Neuronal stem cell (in vitro differentiated cells): ENCODE measurements at regions not wholly inside any gene's neighbourhood (a gene's known extent, or its start where the extent isn't known, plus 50 kb on each side); places are given as distances from the start of the nearest gene placed in this dataset.
"Not testable (repeated sequence)": the region's sequence is repeated elsewhere in the genome, so short reads cannot be mapped to it uniquely, and the experiment has no call there.

Experiments used
- DNase-seq: peaks from one replicate; pipeline ENCODE4 v3.0.0-alpha.2; 2013; ENCODE audit warnings: low spot score
- H2AFZ ChIP-seq: one replicate; pipeline ENCODE4 v1.6.1; 2013; ENCODE audit warnings: mild to moderate bottlenecking, low read length, inconsistent platforms
- H2AK5ac ChIP-seq: 2 replicates; pipeline ENCODE4 v1.6.1; 2013; ENCODE audit warnings: low read depth, mild to moderate bottlenecking, inconsistent platforms, low read length, moderate library complexity, mixed read lengths
- H2BK120ac ChIP-seq: 2 replicates; pipeline ENCODE4 v1.6.1; 2013; ENCODE audit warnings: low read depth, mild to moderate bottlenecking, inconsistent platforms, low read length, moderate library complexity, mixed read lengths
- H2BK12ac ChIP-seq: one replicate; pipeline ENCODE4 v1.6.1; 2013; ENCODE audit warnings: low read length, inconsistent platforms
- H2BK15ac ChIP-seq: 2 replicates; pipeline ENCODE4 v1.6.1; 2013; ENCODE audit warnings: mild to moderate bottlenecking, low read length, inconsistent platforms, mixed read lengths
- H2BK5ac ChIP-seq: one replicate; pipeline ENCODE4 v1.6.1; 2013; ENCODE audit warnings: inconsistent platforms, mild to moderate bottlenecking, low read length, moderate library complexity
- H3K14ac ChIP-seq: one replicate; pipeline ENCODE4 v1.6.1; 2013; ENCODE audit warnings: low read length, inconsistent platforms
- H3K18ac ChIP-seq: 2 replicates; pipeline ENCODE4 v1.6.1; 2013; ENCODE audit warnings: low read length, inconsistent platforms
- H3K23ac ChIP-seq: 2 replicates; pipeline ENCODE4 v1.6.1; 2013; ENCODE audit warnings: low read depth, mild to moderate bottlenecking, mixed read lengths, low read length, inconsistent platforms; ENCODE audit not compliant: poor library complexity
- H3K27ac ChIP-seq: replicated peaks from 3 replicates; pipeline ENCODE4 v1.5.1; 2013; ENCODE audit warnings: low read length, inconsistent platforms
- H3K27me3 ChIP-seq, 3 experiments: 2 replicates each; pipeline ENCODE4 v1.6.1; 2013; ENCODE audit warnings: low read length in 3 of 3, mild to moderate bottlenecking in 2 of 3, inconsistent platforms in 1 of 3, low read depth in 1 of 3, mixed read lengths in 1 of 3, moderate library complexity in 1 of 3; ENCODE audit not compliant: control insufficient read depth in 3 of 3, insufficient read depth in 3 of 3
- H3K36me3 ChIP-seq, 2 donors: replicated peaks in 1 of 2; 2 replicates each; pipeline ENCODE4 v1.6.1; 2013; ENCODE audit warnings: low read length in 2 of 2; ENCODE audit not compliant: control insufficient read depth in 2 of 2, insufficient read depth in 2 of 2
- H3K4ac ChIP-seq: 2 replicates; pipeline ENCODE4 v1.6.1; 2013; ENCODE audit warnings: inconsistent platforms, mild to moderate bottlenecking, low read length, moderate library complexity
- H3K4me1 ChIP-seq, 2 donors: 1 replicate in 1 of 2; 2 replicates in 1 of 2; pipeline ENCODE4 v1.6.1; 2013; ENCODE audit warnings: low read length in 2 of 2, low read depth in 1 of 2; ENCODE audit not compliant: control insufficient read depth in 2 of 2, insufficient read depth in 1 of 2
- H3K4me2 ChIP-seq: one replicate; pipeline ENCODE4 v1.6.1; 2013; ENCODE audit warnings: mild to moderate bottlenecking, low read length, inconsistent platforms; ENCODE audit not compliant: insufficient read depth, poor library complexity, severe bottlenecking
- H3K4me3 ChIP-seq, 2 donors: 2 replicates each; pipeline ENCODE4 v1.5.1; 2013; ENCODE audit warnings: low read length in 2 of 2, mild to moderate bottlenecking in 2 of 2, inconsistent platforms in 1 of 2, moderate library complexity in 1 of 2
- H3K79me1 ChIP-seq: one replicate; pipeline ENCODE4 v1.6.1; 2013; ENCODE audit warnings: low read depth, mild to moderate bottlenecking, inconsistent platforms, low read length, moderate library complexity
- H3K9ac ChIP-seq: one replicate; pipeline ENCODE4 v1.6.1; 2013; ENCODE audit warnings: mild to moderate bottlenecking, low read depth, low read length, inconsistent platforms; ENCODE audit not compliant: poor library complexity
- H3K9me3 ChIP-seq, 2 donors: replicated peaks in 1 of 2; 2 replicates each; pipeline versions ENCODE3 to v1.6.1; 2013; ENCODE audit warnings: low read length in 2 of 2, mild to moderate bottlenecking in 2 of 2, inconsistent platforms in 1 of 2, low read depth in 1 of 2, mixed read lengths in 1 of 2, moderate library complexity in 1 of 2; ENCODE audit not compliant: control insufficient read depth in 2 of 2, insufficient read depth in 1 of 2
- H4K8ac ChIP-seq: one replicate; pipeline ENCODE4 v1.6.1; 2013; ENCODE audit warnings: low read depth, mild to moderate bottlenecking, inconsistent platforms, low read length, moderate library complexity
- H4K91ac ChIP-seq: one replicate; pipeline ENCODE4 v1.6.1; 2013; ENCODE audit warnings: low read length, low read depth, mild to moderate bottlenecking, inconsistent platforms; ENCODE audit not compliant: poor library complexity
- WGBS, 2 donors: extraction: QIAGEN DNeasy Blood & Tissue Kit; methylation state at CpG; one replicate each; pipeline ENCODE4 v1.1.7; 2013; ENCODE audit warnings: missing lambda C conversion rate in 2 of 2, mixed read lengths in 1 of 2; ENCODE audit not compliant: insufficient read length in 2 of 2, insufficient replicate concordance in 1 of 2; ENCODE audit errors: extremely low coverage in 2 of 2; 5-methylcytosine and 5-hydroxymethylcytosine counted together

GRCh38 chr10:42149722-42150427 lies 488.5 kb downstream of the ZNF33B start:
- Histone ChIP-seq H2AFZ (no peak overlapping the region), H3K4me2 (no peak overlapping the region), H3K27me3 (no peaks in the 10 kb centered on the region), H3K18ac (no peak overlapping the region), H2BK5ac (no peak overlapping the region), H2BK15ac (no peak overlapping the region), H3K79me1 (no peaks in the 10 kb centered on the region), H3K14ac (no peak overlapping the region), H3K4me3 (no peak overlapping the region), H3K9ac (no peak overlapping the region), H3K23ac (no peak overlapping the region), H2AK5ac (no peak overlapping the region), H4K91ac (no peak overlapping the region), H2BK120ac (no peak overlapping the region), H3K27ac (no peak overlapping the region), H2BK12ac (no peak overlapping the region), H3K4me1 (no peaks in the 10 kb centered on the region), H4K8ac (no peak overlapping the region), H3K36me3 (no peaks in the 10 kb centered on the region), H3K9me3 (peaks cover 0 to 3% of the 10 kb centered on the region in 2 donors), H3K4ac (no peak overlapping the region)
- WGBS, 2 donors = no CpG with 5 or more reads among the region's 78 CpGs
- no peak for DNase-seq

- Histone ChIP-seq H3K4me3 (peak overlapping the region in 1 of 2 donors; percentile 63), H2BK12ac (no peak overlapping the region), H3K9me3 (peaks cover 0 to 3% of the 10 kb centered on the region in 2 donors), H3K14ac (no peak overlapping the region), H3K4me2 (no peak overlapping the region), H3K18ac (no peak overlapping the region), H3K36me3 (no peaks in the 10 kb centered on the region), H3K27me3 (no peaks in the 10 kb centered on the region), H3K23ac (no peak overlapping the region), H3K4ac (no peak overlapping the region), H2BK5ac (no peak overlapping the region), H4K8ac (no peak overlapping the region), H2BK15ac (no peak overlapping the region), H4K91ac (no peak overlapping the region), H3K4me1 (no peaks in the 10 kb centered on the region), H2AFZ (no peak overlapping the region), H2AK5ac (no peak overlapping the region), H2BK120ac (no peak overlapping the region), H3K27ac (no peak overlapping the region), H3K9ac (peak overlapping the region; percentile 44), H3K79me1 (no peaks in the 10 kb centered on the region)
- no CpG with 5 or more reads among the region's 42 CpGs for WGBS, 2 donors
- no peak for DNase-seq
Observed at GRCh38 chr10:42149027-42149700, 489.2 kb downstream of the ZNF33B start.

- H3K9me3 ChIP-seq, H2AFZ ChIP-seq, H2BK5ac ChIP-seq, H3K4me2 ChIP-seq, H2BK120ac ChIP-seq, H3K4me3 ChIP-seq, H3K79me1 ChIP-seq, H3K27me3 ChIP-seq, H3K36me3 ChIP-seq, H4K91ac ChIP-seq, H2AK5ac ChIP-seq, H3K23ac ChIP-seq, H3K9ac ChIP-seq, H3K27ac ChIP-seq, H3K18ac ChIP-seq, DNase-seq, H3K4me1 ChIP-seq, H3K4ac ChIP-seq, H4K8ac ChIP-seq, H2BK15ac ChIP-seq, H3K14ac ChIP-seq, H2BK12ac ChIP-seq: not testable (repeated sequence)
- WGBS, 2 donors = 98 to 100% methylated on average over 2 of the region's 2 CpGs
Observed at GRCh38 chr10:42146165-42146564, 492.2 kb downstream of the ZNF33B start.

DNA sequence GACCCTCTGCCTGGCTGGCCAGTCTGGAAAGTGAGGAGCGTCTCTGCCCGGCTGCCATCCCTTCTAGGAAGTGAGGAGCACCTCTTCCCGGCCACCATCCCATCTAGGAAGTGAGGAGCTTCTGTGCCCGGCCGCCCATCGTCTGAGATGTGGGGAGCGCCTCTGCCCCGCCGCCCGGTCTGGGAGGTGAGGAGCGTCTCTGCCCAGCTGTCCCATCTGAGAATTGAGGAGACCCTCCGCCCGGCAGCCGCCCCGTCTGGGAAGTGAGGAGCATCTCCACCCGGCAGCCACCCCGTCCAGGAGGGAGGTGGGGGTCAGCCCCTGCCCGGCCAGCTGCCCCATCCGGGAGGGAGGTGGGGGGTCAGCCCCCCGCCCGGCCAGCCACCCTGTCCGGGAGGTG lies 500.3 kb downstream of the ZNF33B start:
- H2BK5ac ChIP-seq, H3K27me3 ChIP-seq, H4K8ac ChIP-seq, H3K14ac ChIP-seq, H3K79me1 ChIP-seq, H3K23ac ChIP-seq, H3K27ac ChIP-seq, H3K4me3 ChIP-seq, H3K36me3 ChIP-seq, H4K91ac ChIP-seq, H3K9me3 ChIP-seq, H2BK120ac ChIP-seq, DNase-seq, H3K9ac ChIP-seq, H2BK12ac ChIP-seq, H3K4ac ChIP-seq, H2AK5ac ChIP-seq, H3K4me2 ChIP-seq, H3K18ac ChIP-seq, H2AFZ ChIP-seq, H3K4me1 ChIP-seq, H2BK15ac ChIP-seq: not testable (repeated sequence)
- no CpG with 5 or more reads among the region's 22 CpGs for WGBS, 2 donors
